A549 (cell line): ENCODE measurements at regions not wholly inside any gene's neighbourhood (a gene's known extent, or its start where the extent isn't known, plus 50 kb on each side); places are given as distances from the start of the nearest gene placed in this dataset.

Experiments used
- SMC3 ChIP-seq: fragments of >200 bp; sonication (Bioruptor Twin); formaldehyde crosslinking; IDR thresholded peaks from 3 replicates; pipeline ENCODE4 v1.6.1; 2018; ENCODE audit warnings: inconsistent platforms
- TF ChIP-seq, protein P1 (sequence below): IDR thresholded peaks from 2 replicates; pipeline ENCODE4 v1.6.1; 2012

DNA sequence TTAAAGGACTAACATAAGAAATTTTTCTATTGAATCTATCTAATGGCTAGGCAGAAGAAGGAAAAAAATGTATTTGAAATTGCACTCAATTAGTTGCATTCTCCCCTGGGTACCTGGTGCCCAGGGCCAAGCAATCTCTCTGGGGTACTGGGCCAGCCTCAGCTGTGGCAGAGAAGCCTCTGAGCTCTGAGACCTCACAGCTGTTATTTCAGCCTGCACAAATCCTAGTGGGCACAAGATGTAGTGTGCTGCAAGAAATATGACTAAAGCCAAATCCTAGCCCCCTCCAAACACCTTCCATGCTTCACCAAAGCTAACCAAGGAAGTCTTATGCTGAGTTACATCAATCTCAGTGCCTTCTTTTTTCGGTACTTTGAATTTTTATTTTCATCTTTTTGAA, 478.4 kb downstream of the STK39 start:
- TF ChIP-seq SMC3 = no peak
- TF ChIP-seq, protein P1, sequence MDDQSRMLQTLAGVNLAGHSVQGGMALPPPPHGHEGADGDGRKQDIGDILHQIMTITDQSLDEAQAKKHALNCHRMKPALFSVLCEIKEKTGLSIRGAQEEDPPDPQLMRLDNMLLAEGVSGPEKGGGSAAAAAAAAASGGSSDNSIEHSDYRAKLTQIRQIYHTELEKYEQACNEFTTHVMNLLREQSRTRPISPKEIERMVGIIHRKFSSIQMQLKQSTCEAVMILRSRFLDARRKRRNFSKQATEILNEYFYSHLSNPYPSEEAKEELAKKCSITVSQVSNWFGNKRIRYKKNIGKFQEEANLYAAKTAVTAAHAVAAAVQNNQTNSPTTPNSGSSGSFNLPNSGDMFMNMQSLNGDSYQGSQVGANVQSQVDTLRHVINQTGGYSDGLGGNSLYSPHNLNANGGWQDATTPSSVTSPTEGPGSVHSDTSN = no peak
